Esophagus squamous epithelium (tissue), 5 donors: ENCODE measurements at regions not wholly inside any gene's neighbourhood (a gene's known extent, or its start where the extent isn't known, plus 50 kb on each side); places are given as distances from the start of the nearest gene placed in this dataset.
A peak's percentile ranks its signal among the peaks of the same experiment; 100 is the strongest.

Experiments
- DNase-seq: peaks from one replicate; lab custom pipeline; 2025; lab: John Stamatoyannopoulos, UW
- H3K27ac ChIP-seq, 4 donors: fragments of 200-600 bp; sonication (generic); one replicate each; pipeline ENCODE4 v1.5.1; 2016 to 2019; ENCODE audit warnings: mild to moderate bottlenecking in 1 of 4
- H3K27me3 ChIP-seq, 4 donors: fragments of 200-600 bp; sonication (generic); 1 replicate in 3 of 4; 2 replicates in 1 of 4; pipeline versions ENCODE4 v1.5.1 to v1.6.0; 2017 to 2021; ENCODE audit warnings: antibody characterized with exemption in 1 of 4
- H3K36me3 ChIP-seq, 3 donors: fragments of 200-600 bp; sonication (generic); one replicate each; pipeline ENCODE4 v1.5.1; 2016 to 2019
- H3K4me1 ChIP-seq, 3 donors: fragments of 200-600 bp; sonication (generic); one replicate each; pipeline ENCODE4 v1.5.1; 2017 to 2019
- H3K4me3 ChIP-seq, 4 donors: fragments of 200-600 bp; sonication (generic); 1 replicate in 3 of 4; 2 replicates in 1 of 4; pipeline ENCODE4 v1.5.1; 2016 to 2019; ENCODE audit warnings: mild to moderate bottlenecking in 2 of 4, moderate library complexity in 1 of 4
- H3K9me3 ChIP-seq, 3 donors: fragments of 200-600 bp; sonication (generic); one replicate each; pipeline ENCODE4 v1.5.1; 2016 to 2019
- CTCF ChIP-seq, 6 experiments: fragments of 450-650 bp in 4 of 6; fragments of 200-600 bp in 2 of 6; sonication (generic) in 2 of 6; IDR thresholded peaks; one replicate each; pipeline ENCODE4 v1.5.1; 2016 to 2019; ENCODE audit warnings: antibody characterized with exemption in 6 of 6, mild to moderate bottlenecking in 4 of 6, moderate library complexity in 4 of 6
- POLR2A ChIP-seq, 4 donors: fragments of 450-650 bp; IDR thresholded peaks; one replicate each; pipeline ENCODE4 v1.6.1; 2017; ENCODE audit warnings: antibody characterized with exemption in 4 of 4, mild to moderate bottlenecking in 4 of 4, moderate library complexity in 3 of 4
- WGBS, 2 donors: methylation state at CpG; one replicate each; pipeline ENCODE4 v1.1.5; 2018; 5-methylcytosine and 5-hydroxymethylcytosine counted together
- intact Hi-C: fragments of 100-400 bp; cut with DNase I; formaldehyde crosslinking; loops from one replicate; pipeline ENCODE4 v1.15.0; 2022
- donor health status: DM: yes; HTN: yes; CAD: no.

GRCh38 chr17:31740611-31741082 is 118.4 kb downstream of the COPRS start:
- WGBS, 2 donors = 67 to 73% methylated on average over 4 of the region's 4 CpGs
- H3K27ac ChIP-seq = peak overlapping the region in 2 of 4 donors; percentile 17 to 42
- H3K9me3 ChIP-seq = no peaks in the 10 kb centered on the region
- no peak overlapping the region for H3K4me3 ChIP-seq
- DNase-seq = no peak
- TF ChIP-seq POLR2A (IDR thresholded peaks at IDR 0.05) (no peak), CTCF (IDR thresholded peaks at IDR 0.05) (no peak)
- intact Hi-C loops = no loop called here
- H3K36me3 ChIP-seq = no peaks in the 10 kb centered on the region
- peaks cover 0 to 32% (median 9%) of the 10 kb centered on the region in 3 donors for H3K4me1 ChIP-seq
- H3K27me3 ChIP-seq = no peaks in the 10 kb centered on the region

- Histone ChIP-seq H3K9me3 (no peaks in the 10 kb centered on the region), H3K27ac (peak overlapping the region in 3 of 4 donors; percentile 3 to 29 (median 11)), H3K27me3 (no peaks in the 10 kb centered on the region), H3K4me3 (no peak overlapping the region), H3K4me1 (peaks cover 0 to 22% (median 4%) of the 10 kb centered on the region in 3 donors), H3K36me3 (no peaks in the 10 kb centered on the region)
- DNase-seq = no peak
- 68 to 85% methylated on average over 2 of the region's 2 CpGs for WGBS, 2 donors
- TF ChIP-seq CTCF (IDR thresholded peaks at IDR 0.05) (no peak), POLR2A (IDR thresholded peaks at IDR 0.05) (no peak)
- intact Hi-C loops = no loop called here
Measured at GRCh38 chr17:31738996-31739699, 119.9 kb downstream of the COPRS start.

DNA sequence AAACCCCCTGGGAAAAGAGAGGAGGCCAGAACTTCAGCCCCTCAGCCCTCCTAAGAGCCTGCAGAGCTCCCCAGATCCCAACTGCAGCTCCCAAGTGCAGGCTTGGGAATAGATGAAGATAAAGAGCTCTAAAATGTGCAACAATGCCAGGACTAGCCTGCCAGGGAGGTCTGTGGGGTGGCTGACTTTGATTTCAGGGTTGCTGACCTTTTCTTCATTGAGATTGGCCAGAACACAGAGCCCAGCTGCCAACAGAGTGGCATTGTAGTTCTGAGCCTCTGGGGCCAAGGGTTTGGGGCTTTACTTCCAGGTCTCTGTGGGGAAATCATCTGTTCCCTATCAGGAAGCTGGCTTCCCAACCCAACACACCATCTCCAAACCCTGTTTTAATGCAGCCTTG is 120.6 kb downstream of the COPRS start:
- no peaks in the 10 kb centered on the region for H3K36me3 ChIP-seq
- H3K27me3 ChIP-seq = no peaks in the 10 kb centered on the region
- peak overlapping the region in 2 of 4 donors; percentile 11 for H3K27ac ChIP-seq
- H3K4me3 ChIP-seq = no peak overlapping the region
- peaks cover 0 to 15% (median 0%) of the 10 kb centered on the region in 3 donors for H3K4me1 ChIP-seq
- no peak for DNase-seq
- intact Hi-C loops = no loop called here
- no peak for TF ChIP-seq CTCF (IDR thresholded peaks at IDR 0.05)
- H3K9me3 ChIP-seq = no peaks in the 10 kb centered on the region

DNA sequence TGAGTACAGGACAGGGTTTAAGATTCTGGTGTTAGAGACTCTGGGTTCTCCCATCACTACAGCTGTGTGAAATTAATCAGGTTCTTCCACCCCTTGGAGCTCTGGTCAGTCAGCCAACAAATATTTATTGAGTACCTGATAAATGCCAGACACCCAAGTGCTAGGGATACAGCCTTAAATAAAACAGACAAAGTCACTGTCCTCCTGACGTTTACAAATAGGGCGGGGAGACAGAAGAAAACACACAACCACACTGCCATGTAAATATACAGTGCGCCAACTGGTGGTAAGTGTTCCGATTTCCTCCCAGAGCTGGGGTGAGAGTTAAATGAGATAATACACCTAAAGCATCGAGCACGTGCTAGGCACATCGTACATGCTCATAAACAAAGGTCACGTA is 121.0 kb downstream of the COPRS start:
- no peaks in the 10 kb centered on the region for H3K27me3 ChIP-seq
- peak overlapping the region in 2 of 4 donors; percentile 11 for H3K27ac ChIP-seq
- H3K36me3 ChIP-seq = no peaks in the 10 kb centered on the region
- no peak overlapping the region for H3K4me3 ChIP-seq
- no peaks in the 10 kb centered on the region for H3K9me3 ChIP-seq
- no peak for DNase-seq
- H3K4me1 ChIP-seq = peaks cover 0 to 13% (median 0%) of the 10 kb centered on the region in 3 donors
- WGBS, 2 donors = 81 to 91% methylated on average over 8 of the region's 8 CpGs
- TF ChIP-seq CTCF (IDR thresholded peaks at IDR 0.05) = no peak
- no peak for TF ChIP-seq POLR2A (IDR thresholded peaks at IDR 0.05)
- intact Hi-C loops = no loop called here

GRCh38 chr17:31736855-31737625 is 122.0 kb downstream of the COPRS start:
- peaks cover 0 to 13% (median 0%) of the 10 kb centered on the region in 3 donors for H3K4me1 ChIP-seq
- TF ChIP-seq POLR2A (IDR thresholded peaks at IDR 0.05) = no peak
- no peak for TF ChIP-seq CTCF (IDR thresholded peaks at IDR 0.05)
- no peak for DNase-seq
- H3K4me3 ChIP-seq = no peak overlapping the region
- no peaks in the 10 kb centered on the region for H3K27me3 ChIP-seq
- intact Hi-C loops = no loop called here
- H3K36me3 ChIP-seq = no peaks in the 10 kb centered on the region
- H3K27ac ChIP-seq = no peak overlapping the region
- WGBS, 2 donors = 70 to 80% methylated on average over 5 of the region's 5 CpGs
- no peaks in the 10 kb centered on the region for H3K9me3 ChIP-seq
